Ovary (tissue), 3 donors: ENCODE measurements at regions not wholly inside any gene's neighbourhood (a gene's known extent, or its start where the extent isn't known, plus 50 kb on each side); places are given as distances from the start of the nearest gene placed in this dataset.

Source experiments
- POLR2A ChIP-seq: fragments of 450-650 bp; IDR thresholded peaks from one replicate; pipeline ENCODE4 v1.6.1; 2017; ENCODE audit warnings: antibody characterized with exemption, mild to moderate bottlenecking, moderate library complexity
- TF ChIP-seq, protein P1 (sequence below), 3 donors: fragments of 450-650 bp in 2 of 3; fragments of 200-600 bp in 1 of 3; IDR thresholded peaks; one replicate each; pipeline versions ENCODE4 v1.5.1 to v1.8.0; 2016 to 2022; ENCODE audit warnings: antibody characterized with exemption in 3 of 3, mild to moderate bottlenecking in 1 of 3
- donor health status: DM: no; HTN: no; CAD: no.

DNA sequence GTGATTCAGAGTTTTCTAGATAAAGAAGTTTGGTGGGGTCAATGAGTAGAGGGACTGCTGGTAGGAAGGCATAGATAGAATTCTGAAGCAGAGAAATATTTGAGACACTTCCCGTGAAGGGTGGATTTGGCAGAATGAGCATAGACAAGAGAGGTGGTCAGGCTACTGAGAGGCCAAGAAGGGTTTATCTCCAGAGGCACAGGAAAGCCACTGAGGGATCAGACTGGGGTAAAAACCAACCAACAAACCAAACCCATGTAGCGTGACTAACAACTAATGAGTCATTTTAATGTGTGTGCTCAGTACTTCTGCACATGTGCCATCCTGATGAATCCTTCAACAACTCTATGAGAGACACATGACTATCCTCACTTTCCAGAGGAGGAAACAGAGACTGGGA is 60.0 kb upstream of the SERP2 start:
- TF ChIP-seq, protein P1, sequence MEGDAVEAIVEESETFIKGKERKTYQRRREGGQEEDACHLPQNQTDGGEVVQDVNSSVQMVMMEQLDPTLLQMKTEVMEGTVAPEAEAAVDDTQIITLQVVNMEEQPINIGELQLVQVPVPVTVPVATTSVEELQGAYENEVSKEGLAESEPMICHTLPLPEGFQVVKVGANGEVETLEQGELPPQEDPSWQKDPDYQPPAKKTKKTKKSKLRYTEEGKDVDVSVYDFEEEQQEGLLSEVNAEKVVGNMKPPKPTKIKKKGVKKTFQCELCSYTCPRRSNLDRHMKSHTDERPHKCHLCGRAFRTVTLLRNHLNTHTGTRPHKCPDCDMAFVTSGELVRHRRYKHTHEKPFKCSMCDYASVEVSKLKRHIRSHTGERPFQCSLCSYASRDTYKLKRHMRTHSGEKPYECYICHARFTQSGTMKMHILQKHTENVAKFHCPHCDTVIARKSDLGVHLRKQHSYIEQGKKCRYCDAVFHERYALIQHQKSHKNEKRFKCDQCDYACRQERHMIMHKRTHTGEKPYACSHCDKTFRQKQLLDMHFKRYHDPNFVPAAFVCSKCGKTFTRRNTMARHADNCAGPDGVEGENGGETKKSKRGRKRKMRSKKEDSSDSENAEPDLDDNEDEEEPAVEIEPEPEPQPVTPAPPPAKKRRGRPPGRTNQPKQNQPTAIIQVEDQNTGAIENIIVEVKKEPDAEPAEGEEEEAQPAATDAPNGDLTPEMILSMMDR (IDR thresholded peaks at IDR 0.05): no peak
- no peak for TF ChIP-seq POLR2A
